GM21390 (cell line): ENCODE measurements at regions not wholly inside any gene's neighbourhood (a gene's known extent, or its start where the extent isn't known, plus 50 kb on each side); places are given as distances from the start of the nearest gene placed in this dataset.
"Not testable (repeated sequence)": the region's sequence is repeated elsewhere in the genome, so short reads cannot be mapped to it uniquely, and the experiment has no call there.

ENCODE experiments used
- ATAC-seq: cut with Tn5 transposase; IDR thresholded peaks from one replicate; pipeline ENCODE4 v1.9.1; 2021; ENCODE audit not compliant: unreplicated experiment

DNA sequence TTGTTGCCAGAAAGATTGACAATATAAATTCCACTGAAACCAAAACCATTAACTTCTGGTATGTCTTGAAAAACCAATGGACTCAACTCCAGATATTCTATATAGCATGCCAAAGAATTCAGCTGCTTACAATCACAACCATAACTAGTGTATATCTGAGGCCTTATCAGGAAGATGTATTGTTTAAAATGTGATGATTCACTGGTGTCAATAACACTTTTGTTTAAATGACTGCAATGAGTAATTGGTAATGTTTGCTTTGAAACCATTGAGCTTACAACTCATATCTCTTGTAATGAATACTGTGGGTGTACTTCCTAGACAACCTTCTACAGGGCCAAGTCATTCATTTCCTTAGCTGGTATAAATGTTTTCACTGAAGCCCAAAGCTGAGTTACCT is 727.9 kb upstream of the KCND2 start:
- no peak for ATAC-seq

DNA sequence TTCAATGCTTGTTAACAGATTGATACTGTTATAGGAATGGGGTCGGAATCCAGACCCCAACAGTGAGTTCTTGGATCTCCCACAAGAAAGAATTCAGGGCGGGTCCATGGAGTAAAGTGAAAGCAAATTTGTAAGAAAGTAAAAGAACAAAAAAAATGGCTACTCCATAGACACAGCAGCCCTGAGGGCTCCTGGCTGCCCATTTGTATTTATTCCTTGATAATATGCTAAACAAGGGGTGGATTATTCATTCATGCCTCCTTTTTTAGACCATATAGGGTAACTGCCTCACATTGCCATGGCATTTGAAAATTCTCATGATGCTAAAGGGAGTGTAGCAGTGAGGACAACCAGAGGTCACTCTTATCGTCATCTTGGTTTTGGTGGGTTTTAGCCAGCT is 717.2 kb upstream of the KCND2 start:
- ATAC-seq = no peak

DNA sequence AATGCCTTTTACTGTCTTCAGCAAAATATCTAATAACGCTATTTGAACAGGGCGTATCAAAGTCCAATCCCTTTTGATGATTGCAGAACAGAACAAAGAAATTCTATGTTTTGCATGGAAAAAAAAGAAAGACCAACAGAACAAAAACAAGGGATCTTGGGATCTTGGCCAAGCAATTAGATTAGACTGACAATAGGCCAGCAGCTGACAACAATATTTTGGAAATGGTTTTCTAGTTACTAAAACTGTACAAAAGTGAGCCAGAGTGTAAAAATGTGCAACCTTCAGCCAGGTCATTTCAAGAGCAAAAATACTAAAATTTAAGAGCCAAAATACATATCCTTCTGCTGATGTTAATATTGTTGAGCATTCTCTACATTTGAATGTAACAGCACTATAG is 716.5 kb upstream of the KCND2 start:
- no peak for ATAC-seq

DNA sequence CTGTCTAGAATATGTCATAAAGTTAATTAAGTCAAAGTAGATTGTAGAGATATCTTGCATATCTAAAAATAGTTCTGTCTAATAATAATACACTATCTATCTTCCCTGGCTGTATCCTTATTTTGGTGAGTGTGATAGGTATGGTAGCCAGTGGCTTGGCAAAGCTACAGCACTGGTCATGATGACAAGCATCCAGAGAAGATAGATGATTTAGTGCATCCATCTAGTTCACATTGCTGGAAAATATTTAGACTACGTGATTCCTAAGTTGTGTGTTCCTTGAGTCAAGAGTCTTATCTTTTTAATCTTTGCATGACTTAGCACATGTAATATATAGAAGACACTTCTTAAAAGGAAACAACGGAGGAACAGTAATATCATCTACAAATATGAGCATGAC is 711.2 kb upstream of the KCND2 start:
- ATAC-seq = no peak

DNA sequence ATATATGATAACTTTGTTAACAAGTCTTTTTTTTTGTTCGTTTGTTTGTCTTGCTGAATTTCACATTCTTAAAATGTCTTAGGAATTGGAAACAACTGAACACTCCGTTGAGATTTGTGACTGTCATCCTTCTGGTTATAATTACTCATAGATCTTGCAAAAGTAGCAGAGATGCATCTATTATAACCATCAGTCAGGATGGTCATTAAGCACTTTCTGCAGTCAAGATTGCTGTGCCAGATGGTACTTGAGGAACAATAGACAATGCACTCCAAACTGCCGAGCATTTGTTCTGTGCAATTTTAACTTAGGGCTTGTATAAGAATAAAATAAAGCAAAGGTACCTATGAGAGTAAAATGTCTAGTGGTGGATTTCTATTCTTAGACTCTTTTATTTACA is 710.1 kb upstream of the KCND2 start:
- no peak for ATAC-seq

DNA sequence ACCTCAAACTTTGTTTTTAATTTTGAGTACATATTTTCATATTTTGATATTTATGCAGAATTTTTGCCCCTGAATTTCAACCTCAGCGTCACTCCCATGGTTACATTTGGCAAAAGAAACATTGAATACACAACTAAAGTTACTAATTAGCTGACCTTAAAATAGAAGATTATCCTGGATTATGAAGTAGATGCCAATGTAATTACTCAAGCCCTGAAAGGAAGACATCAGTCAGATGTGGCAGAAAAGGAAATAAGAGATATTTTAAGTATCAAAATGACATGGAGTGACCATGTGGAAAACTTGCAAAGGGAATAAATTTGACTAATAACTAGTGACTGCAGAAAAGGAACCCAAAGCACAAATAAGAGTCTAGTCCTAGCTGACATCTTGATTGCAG is 701.3 kb upstream of the KCND2 start:
- ATAC-seq = no peak

DNA sequence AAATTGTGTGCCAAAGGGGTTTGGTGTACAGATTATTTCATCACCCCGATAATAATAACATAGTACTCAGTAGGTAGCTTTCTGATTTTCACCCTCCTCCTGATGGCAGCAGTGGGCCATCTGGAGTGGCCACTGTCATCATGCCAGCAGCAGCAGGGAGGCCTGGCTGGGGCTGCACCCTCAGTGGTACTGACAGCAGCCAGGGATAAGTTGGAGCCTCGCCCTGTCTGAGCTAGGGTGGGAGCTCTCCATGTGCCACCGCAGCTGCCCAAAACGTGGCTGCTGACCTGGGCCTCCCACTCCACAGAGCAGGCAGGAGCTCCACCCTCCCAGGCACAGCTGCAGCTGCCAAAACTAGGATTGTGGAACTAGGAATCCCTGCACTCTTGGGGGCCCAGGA is 700.8 kb upstream of the KCND2 start:
- ATAC-seq = no peak

DNA sequence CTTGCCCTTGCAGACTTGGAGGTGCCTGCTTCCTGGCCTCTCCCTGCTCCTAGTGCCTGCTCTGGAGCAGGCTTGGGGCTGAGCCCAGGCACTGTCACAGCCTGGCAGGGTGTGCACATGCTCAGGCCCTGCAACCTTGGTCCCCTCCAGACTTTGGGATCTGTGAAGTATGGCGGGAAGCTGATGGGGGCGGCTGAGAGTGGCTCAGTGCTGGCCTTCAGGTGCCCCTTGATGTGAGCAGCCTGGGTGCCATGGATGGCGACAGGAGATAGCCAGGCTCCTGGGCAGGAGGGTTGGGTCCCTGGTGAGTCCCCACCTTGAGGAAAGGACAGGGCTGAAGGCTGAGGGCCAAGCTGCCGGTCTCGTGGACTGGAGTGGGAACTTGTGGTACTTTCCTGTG is 700.4 kb upstream of the KCND2 start:
- no peak for ATAC-seq

DNA sequence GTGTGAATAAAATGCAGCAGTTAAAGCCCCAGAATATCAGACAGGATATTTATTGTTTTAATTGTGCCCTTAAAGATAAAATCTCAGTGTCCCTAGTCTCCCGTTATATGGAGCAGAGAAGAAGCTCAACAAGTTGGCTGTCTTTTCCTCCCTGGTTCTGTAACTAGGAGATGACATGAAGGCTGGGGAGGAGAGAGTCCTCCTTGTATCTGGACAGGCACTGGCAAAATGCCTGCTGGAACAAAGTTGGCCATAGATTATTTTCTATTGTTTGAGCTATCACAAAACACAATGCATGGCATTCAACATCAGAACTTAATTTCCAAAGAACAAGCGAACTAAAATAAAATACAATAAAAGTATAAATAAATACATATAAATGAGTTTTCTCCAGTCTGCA is 694.9 kb upstream of the KCND2 start:
- no peak for ATAC-seq

DNA sequence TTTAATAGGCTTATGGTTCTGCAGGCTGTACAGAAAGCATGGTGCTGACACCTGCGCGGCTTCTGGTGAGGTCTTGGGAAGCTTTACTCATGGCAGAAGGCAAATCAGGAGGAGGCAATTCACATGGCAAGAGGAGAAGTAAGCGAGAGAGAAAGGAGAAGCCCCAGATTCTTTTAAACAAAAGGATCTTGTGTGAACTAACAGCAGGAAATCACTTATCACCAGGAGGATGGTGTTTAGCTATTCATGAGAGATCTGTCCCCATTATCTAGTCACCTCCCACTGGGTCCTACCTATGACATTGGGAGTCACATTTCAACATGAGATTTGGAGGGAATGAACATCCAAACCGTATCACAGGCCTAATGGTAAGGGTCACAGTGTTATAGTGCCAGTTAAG is 678.0 kb upstream of the KCND2 start:
- no peak for ATAC-seq

DNA sequence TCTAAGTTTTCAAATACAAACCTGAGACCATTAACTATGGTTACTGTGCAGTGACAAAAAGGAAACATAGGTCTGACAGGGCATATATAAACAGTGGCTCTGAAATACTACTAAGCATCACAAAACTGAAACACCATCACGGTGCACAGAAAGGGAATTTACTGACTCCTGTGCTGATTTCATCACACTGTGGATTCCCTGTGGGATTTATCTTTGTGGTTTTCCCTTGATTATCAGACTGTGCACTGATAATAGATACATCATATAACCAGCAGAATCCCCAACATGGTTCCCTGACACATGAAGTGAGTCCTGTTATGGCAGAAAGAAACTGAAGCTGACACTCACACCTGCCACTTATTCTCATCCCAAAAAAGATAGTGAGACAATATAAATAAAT is 676.3 kb upstream of the KCND2 start:
- ATAC-seq = no peak

DNA sequence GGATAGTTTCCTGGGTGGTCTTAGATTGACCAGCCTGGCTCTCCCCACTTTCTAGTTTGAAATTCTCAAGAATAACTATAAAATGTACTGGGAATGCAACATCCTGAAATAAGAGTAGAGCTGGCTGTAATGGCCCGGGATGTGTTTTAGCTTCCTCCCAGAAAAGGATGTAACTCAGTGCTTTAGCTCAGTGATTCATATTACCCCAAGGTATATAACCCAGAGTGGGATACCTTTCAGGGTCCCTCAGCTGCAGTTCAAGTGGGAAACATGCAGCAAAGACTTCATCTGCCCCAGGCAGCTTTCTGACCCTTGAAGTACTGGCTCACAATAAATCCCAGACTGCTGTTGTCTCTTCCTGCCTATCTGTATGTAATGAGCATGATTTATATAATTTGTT is 666.7 kb upstream of the KCND2 start:
- no peak for ATAC-seq

DNA sequence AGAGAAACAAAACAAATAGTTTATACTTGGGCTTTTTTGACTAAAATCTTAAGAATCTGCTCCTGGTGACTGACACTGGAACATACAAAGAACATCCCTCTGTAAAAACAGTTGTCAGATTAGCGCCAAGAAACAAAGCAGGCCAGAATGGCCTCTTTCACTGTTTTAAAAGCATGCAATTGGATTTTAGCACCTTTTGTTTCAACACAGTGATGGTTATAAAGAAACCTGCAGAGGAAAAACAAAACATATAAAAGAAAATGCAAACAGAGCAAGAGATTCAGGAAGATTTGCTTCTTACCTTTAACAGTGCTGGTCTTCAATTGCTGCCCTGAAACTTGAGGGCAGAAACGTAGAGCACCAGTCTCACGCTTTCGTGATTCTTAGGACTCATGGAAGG is 652.2 kb upstream of the KCND2 start:
- ATAC-seq = no peak

DNA sequence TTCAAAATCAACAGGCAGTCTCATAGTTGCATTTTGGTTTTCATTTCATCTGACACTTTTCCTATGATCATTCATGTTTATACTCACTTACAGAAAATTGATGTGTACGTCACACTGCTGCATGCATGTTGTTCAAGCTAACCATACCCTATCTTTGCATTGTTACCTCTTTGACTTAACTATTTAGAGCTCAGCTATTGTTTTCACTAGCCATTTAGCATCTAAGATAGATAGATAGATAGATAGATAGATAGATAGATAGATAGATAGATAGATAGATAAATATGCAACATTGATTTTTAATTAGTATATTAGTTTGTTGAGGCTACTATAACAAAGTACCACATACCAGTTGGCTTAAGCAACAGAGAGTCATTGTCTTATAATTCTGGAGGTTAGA is 649.5 kb upstream of the KCND2 start:
- no peak for ATAC-seq

DNA sequence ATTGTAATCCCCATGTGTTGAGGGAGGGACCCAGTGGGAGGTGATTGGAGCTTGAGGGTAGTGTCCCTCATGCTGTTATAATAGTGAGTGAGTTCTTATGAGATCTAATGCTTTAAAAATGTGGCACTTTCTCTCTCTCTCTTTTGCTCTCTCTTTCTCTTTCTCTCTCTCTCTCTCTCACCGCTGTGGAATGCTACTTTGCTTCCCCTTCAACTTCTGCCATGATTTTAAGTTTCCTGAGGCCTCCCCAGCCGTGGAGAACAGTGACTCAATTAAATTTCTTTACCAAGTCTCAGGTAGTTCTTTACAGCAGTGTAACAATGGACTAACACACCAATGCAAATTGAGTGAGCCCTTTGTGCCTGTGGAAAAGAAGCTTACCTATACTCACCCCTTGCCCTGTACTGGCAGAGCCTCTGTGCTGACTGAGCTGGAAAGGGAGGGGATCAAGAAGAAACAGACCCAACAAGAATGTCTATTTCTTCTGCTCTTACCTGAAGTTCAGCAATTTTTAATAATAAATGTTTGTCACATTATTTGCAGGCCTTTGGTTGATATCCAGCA is 642.5 kb upstream of the KCND2 start:
- no peak for ATAC-seq

DNA sequence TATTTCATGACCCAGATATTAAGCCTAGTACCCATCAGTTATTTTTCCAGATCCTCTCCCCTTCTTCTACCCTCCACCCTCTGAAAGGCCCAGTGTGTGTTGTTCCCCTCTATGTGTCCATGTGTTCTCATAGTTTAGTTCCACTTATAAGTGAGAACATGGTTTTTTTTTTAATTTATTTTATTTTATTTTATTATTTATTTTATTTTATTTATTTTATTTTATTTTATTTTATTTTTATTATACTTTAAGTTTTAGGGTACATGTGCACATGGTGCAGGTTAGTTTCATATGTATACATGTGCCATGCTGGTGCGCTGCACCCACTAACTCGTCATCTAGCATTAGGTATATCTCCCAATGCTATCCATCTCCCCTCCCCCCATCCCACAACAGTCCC is 639.2 kb upstream of the KCND2 start:
- not testable (repeated sequence) for ATAC-seq

DNA sequence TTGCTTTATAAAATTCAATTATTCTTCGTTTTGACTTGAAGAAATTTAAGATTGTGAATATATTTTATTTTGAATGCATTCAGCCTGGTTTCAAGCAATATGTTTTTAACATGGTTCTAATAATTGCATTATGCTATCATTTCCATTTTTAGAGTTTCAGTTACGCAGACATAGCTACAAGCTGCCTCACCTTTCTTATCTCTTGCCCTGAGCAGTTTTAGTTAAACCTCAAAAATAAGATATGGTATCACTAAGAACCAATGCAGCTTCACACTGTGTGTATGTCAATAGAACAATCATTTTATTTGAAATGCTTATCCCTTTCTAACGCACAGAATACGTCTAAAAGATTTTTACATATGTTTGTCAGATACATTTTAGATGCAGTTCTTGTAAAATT is 632.6 kb upstream of the KCND2 start:
- no peak for ATAC-seq

DNA sequence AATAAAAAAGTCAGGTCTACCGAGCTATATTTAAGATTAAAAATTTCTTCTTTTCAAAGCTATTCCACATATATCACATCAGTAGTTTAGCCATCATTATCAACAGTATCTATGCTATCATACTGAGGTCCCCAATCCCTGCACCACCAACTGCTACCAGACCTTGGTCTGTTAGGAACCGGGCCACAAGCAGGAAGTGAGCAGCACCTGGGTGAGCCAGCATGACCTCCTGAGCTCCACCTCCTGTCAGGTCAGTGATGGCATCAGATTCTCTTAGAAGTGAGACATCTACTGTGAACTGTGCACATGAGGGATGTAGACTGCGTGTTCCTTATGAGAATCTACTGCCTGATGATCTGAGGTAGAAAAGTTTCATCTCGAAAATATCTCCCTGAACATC is 632.1 kb upstream of the KCND2 start:
- no peak for ATAC-seq

DNA sequence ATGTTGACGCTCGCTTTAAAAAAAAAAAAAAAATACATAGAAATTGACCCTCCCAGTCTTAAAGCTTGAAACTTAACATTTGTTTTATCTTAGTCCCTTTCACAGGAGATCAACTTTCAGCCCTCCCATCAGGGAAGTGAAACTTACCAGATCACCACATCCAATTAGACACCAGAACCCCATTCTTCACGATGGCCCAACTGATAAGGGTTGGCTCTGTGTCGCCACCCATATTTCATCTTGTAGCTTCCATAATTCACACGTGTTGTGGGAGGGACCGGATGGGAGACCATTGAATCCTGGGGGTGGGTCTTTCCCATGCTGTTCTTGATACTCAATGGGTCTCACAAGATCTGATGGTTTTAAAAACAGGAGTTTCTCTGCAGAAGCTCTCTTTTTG is 629.4 kb upstream of the KCND2 start:
- no peak for ATAC-seq

DNA sequence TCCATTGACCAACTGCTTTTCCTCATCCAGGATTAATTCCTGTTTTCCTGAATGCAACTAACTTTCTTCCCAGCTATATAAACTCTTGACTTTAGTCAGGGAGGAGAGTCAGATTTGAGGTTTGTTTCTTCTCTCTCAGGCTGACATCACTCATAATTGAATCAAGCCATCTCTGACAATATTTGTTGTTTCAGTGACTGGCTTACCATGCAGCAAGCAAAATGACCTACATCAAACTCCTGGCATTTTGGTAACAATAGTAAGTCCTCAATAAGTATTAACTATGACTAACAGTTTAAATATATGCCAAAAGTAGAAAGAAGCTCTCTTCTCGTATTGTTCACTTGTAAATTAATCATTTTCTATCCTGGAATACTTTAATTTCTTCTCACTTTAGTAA is 625.7 kb upstream of the KCND2 start:
- no peak for ATAC-seq

DNA sequence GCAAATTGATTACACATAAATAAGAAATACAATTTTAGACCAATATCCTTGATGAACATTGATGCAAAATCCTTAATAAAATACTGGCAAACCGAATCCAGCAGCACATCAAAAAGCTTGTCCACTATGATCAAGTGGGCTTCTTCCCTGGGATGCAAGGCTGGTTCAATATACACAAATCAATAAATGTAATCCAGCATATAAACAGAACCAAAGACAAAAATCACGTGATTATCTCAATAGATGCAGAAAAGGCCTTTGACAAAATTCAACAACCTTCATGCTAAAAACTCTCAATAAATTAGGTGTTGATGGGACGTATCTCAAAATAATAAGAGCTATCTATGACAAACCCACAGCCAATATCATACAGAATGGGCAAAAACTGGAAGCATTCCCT is 624.2 kb upstream of the KCND2 start:
- not testable (repeated sequence) for ATAC-seq

DNA sequence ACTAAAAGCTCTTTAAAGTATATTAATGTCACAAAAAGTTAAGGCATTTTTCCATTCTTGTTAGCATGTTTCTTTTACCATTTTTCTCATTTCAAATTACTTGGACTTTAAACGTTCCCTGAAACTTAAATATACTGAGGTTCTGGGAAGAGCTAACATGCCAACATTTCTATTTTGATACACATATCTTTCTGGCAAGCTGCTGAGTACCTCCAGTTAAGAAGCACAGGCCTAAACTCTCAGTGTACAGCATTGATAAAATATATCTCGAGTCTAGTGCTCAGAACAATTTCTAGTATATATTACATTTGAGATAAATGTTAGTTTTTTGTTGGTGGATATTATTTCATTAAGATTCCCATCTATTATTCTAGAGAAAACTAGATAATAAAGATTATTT is 612.9 kb upstream of the KCND2 start:
- ATAC-seq = no peak

DNA sequence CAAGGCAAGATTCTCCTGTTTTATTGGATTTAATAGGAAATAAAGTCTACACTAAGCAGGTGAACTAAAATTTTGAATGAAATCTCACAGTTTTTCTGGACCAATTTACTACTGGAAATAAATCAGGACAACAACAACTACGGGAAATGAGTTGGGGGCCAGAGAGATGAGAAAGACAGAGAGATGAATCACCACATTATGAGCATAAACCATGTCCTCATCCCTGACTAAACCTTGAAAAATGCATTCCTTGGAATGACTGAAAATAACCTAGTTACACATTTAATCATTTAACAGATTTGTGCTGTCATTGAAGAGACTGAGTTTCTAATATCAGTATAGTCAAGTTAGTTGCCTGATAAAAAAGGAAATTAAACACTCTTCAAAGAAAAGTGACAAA is 608.4 kb upstream of the KCND2 start:
- ATAC-seq = no peak

DNA sequence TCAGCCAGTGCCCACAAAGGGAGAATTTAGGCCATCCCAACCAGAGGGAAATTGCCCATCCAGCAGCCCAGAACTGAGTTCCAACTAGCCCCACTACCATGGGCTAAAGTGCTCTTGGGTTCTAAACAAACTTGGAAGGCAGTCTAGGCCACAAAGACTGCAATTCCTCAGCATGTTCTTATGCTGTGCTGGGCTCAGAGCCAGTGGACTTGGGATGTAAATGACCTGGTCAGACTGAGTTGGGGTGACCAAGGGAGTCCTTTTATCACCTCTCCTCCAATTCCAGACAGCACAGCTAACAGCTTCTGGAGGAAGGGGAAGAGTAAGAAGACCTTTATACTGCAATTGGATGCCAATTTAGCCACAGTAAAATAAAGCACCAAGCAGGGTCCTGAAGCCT is 607.2 kb upstream of the KCND2 start:
- ATAC-seq = no peak
